Hippocampal formation (tissue), 2 donors: ENCODE measurements at regions not wholly inside any gene's neighbourhood (a gene's known extent, or its start where the extent isn't known, plus 50 kb on each side); places are given as distances from the start of the nearest gene placed in this dataset.

Experiments used
- DNase-seq, 2 donors: peaks; one replicate each; lab custom pipeline; 2025; lab: John Stamatoyannopoulos, UW

DNA sequence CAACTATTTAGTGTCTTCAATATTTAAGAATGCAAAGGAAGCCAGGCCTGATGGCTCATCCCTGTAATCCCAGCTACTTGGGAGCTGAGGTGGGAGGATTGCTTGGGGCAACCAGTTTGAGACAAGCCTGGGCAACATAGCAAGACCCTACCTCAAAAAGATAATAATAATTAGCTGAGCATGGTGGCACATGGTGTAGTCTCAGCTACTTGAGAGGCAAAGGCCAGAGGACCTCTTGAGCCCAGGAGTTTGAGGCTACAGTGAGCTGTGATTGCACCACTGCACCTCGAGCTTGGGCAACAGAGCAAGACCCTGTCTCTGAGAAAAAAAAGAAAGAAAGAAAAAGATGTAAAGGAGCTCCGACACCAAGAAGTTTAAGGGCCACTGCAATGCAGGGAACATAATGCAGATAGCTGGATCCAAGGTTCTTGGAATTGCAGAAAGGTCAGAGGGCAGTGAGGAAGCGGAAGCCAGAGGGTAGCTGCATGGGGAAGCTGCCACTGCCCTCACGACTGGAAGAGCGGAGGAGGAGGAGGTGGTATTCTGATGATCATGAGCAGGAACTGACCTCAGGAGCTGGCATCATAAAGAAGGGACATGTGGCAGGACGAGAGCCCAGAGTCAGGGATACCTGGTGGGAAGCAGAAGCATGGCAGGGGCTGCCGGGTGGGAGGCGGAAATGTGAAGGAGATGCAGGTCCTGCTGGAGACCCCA is 60.2 kb upstream of the PODXL start:
- DNase-seq: no peak

DNA sequence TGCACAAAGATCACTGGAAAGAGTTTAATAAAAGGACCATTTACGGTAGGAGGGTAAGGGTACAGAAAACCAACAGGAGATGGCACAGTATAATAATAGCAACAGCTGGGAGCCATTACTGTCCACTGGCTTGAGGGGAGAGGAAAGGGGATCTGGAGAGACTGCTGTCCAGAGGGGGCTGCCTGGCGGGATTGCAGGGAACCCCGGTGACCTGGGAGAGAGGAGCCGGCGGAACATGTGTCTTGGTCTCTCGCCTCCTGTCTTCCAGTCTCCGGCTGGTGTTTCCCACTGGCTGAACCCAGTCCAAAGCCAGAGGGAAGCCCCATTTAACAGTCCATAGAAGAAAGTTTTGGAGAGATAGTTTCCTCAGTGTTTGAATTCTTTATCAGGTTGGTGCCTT is 57.5 kb upstream of the PODXL start:
- no peak for DNase-seq

DNA sequence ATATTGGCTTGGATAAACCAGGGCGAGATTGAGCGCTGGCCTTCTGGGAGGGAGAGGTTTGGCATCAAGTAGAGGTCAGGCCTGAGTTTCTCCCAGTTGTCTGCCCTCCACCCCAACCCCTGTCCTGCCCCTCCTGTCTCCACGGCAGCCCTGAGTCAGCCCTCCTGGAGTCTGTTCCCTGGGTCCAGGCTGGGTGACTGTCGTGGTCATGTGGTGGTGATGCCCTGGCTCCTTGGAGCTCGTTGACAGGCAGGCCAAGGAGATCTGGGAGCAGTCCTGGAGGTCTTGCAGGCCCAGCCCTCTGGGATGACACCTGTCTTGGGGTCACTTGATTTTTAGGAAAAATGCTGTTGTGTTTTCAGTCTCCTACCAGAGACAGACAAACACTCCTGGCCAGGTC is 53.6 kb upstream of the PODXL start:
- DNase-seq: no peak

DNA sequence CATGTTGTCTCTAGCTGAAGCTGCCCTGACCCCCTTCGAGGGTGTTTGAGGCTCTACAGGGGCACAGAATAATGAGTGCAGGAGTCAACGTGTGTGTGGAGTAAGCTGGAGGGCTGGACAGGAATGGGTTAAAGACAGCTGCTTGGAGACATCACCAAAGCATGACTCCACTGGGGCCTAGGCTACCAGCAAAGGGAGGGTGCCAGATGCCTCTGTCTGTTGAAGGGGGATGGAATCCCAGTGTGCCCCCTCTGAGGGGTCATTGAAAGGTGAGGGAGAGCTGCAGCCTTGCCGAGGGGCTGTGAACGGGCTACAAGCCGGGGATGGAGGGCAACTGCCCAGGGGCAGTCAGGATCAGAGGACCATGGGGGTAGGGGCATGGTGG is 51.7 kb upstream of the PODXL start:
- no peak for DNase-seq

DNA sequence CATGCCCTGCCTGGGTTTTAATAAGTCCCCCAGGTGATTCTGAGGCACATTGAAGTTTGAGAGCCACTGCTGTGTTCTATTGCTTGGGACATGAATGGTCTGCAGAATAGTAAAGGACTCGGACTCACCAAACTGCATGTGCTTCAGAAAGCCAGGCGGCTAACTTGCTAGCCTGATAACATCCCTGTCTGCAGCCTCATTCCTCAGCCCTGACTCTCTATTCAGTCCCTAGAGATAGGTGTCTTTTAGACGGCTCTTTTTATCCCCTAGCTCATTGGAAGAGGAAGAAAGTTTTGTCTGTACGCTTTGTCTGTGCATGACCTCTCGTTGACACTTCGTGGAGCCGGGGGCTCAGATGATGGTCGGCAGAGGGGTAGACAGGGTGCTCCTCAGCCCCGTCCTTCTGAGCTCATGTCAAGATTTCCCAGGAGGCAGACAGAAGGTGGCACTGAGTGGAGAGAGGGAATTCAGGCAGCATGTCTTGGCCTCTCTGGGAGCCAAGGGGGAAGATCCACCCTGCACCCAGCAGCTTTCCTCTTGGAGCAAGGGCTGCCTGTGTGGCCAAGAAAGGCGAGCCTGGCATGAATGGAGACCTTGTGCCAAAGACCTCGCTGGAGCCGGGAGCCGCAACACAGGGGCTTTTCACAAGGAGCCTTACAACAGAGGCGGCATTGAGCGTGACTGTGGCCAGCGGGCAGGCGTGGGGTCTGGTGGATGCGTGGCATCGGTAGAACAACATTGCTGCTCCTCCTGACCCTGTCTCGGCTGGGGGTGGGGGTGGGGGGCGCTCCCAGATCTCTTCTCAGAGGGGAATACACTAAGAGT is 51.1 kb upstream of the PODXL start:
- DNase-seq: peak; percentile 42 to 75

DNA sequence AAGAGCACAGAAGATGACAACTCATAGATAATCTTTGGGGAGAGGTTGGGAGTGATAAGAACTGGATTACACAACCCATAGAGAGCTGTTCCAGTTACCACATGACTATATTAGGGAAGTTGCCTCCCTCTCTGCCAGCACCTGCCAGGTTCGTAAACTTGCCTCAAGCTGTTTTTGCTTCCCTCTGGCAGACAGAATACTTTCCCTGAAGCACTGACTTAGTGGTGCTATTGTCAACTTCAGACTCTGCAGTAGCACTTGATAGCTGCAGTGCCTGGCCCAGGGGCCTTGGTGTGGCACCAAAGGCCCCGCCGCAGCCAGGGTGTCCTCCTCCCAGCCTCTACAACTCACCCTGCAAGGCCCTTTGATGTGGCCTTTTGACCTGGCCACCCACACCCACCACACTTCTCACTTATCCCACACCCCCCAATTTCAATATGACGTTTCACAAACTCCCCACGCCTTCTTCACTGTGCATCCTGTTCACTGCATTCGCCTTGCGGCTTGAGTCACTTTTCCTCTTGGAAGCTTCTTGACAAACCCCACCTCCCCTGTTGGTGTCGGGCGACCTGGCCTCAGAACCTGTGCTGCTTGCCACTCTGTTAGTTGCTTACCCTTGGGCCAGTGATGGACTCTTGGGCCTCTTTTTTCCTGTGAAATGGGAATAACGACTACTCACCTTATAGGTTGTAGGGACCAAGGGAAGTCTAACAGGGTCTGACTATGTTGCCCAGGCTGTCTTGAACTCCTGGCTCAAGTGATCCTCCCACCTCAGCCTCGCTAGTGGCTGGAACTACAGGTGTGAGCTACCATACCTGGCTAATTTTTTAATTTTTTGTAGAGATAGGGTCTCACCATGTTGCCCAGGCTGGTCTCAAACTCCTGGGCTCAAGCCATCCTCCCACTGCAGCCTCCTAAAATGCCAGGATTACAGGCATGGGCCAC is 50.2 kb upstream of the PODXL start:
- peak in 1 of 2 donors; percentile 42 for DNase-seq
